ENCODE measurements at regions not wholly inside any gene's neighbourhood (a gene's known extent, or its start where the extent isn't known, plus 50 kb on each side); places are given as distances from the start of the nearest gene placed in this dataset.

GRCh38 chr10:128438417-128439063 is 312.3 kb upstream of the MKI67 start:
- no peak overlapping the region for H3K9ac ChIP-seq (ENCODE audit: low read length)

GRCh38 chr10:128440513-128441160 is 314.4 kb upstream of the MKI67 start:
- no peaks in the 10 kb centered on the region for H3K27me3 ChIP-seq (ENCODE audit: control insufficient read depth, insufficient read depth, low read length)
- H3K36me3 ChIP-seq (ENCODE audit: control insufficient read depth, insufficient read depth, low read length): no peaks in the 10 kb centered on the region
- no peaks in the 10 kb centered on the region for H3K9me3 ChIP-seq (ENCODE audit: control insufficient read depth, insufficient read depth, low read depth, low read length)
- H3K4me1 ChIP-seq (ENCODE audit: control insufficient read depth, insufficient read depth, low read length): peaks cover 13% of the 10 kb centered on the region
- no peak overlapping the region for H3K4me3 ChIP-seq (ENCODE audit: low read depth, low read length)
- no peak overlapping the region for H3K27ac ChIP-seq (ENCODE audit: low read depth, low read length)
- H3K9ac ChIP-seq (ENCODE audit: low read length): no peak overlapping the region

More at GRCh38 chr10:128438417-128439063, 312.3 kb upstream of the MKI67 start:
- no peaks in the 10 kb centered on the region for H3K27me3 ChIP-seq (ENCODE audit: control insufficient read depth, insufficient read depth, low read length)
- H3K4me1 ChIP-seq (ENCODE audit: control insufficient read depth, insufficient read depth, low read length): peaks cover 13% of the 10 kb centered on the region
- no peak overlapping the region for H3K27ac ChIP-seq (ENCODE audit: low read depth, low read length)
- H3K9me3 ChIP-seq (ENCODE audit: control insufficient read depth, insufficient read depth, low read depth, low read length): no peaks in the 10 kb centered on the region
- no peaks in the 10 kb centered on the region for H3K36me3 ChIP-seq (ENCODE audit: control insufficient read depth, insufficient read depth, low read length)
- H3K4me3 ChIP-seq (ENCODE audit: low read depth, low read length): no peak overlapping the region

- Histone ChIP-seq H3K27me3 (ENCODE audit: control insufficient read depth, insufficient read depth, low read length) (no peaks in the 10 kb centered on the region), H3K4me1 (ENCODE audit: control insufficient read depth, insufficient read depth, low read length) (peaks cover 13% of the 10 kb centered on the region), H3K4me3 (ENCODE audit: low read depth, low read length) (no peak overlapping the region), H3K9me3 (ENCODE audit: control insufficient read depth, insufficient read depth, low read depth, low read length) (no peaks in the 10 kb centered on the region), H3K9ac (ENCODE audit: low read length) (no peak overlapping the region), H3K27ac (ENCODE audit: low read depth, low read length) (no peak overlapping the region), H3K36me3 (ENCODE audit: control insufficient read depth, insufficient read depth, low read length) (no peaks in the 10 kb centered on the region)
Measured at GRCh38 chr10:128443925-128444518, 317.8 kb upstream of the MKI67 start.

- H3K36me3 ChIP-seq (ENCODE audit: control insufficient read depth, insufficient read depth, low read length): no peaks in the 10 kb centered on the region
- no peak overlapping the region for H3K9ac ChIP-seq (ENCODE audit: low read length)
- H3K27me3 ChIP-seq (ENCODE audit: control insufficient read depth, insufficient read depth, low read length): no peaks in the 10 kb centered on the region
- H3K4me1 ChIP-seq (ENCODE audit: control insufficient read depth, insufficient read depth, low read length): no peaks in the 10 kb centered on the region
- no peak overlapping the region for H3K4me3 ChIP-seq (ENCODE audit: low read depth, low read length)
- no peak overlapping the region for H3K27ac ChIP-seq (ENCODE audit: low read depth, low read length)
- no peaks in the 10 kb centered on the region for H3K9me3 ChIP-seq (ENCODE audit: control insufficient read depth, insufficient read depth, low read depth, low read length)
Measured at GRCh38 chr10:128448796-128449195, 322.6 kb upstream of the MKI67 start.

GRCh38 chr10:128451879-128452278 is 325.7 kb upstream of the MKI67 start:
- Histone ChIP-seq H3K36me3 (ENCODE audit: control insufficient read depth, insufficient read depth, low read length) (no peaks in the 10 kb centered on the region), H3K4me1 (ENCODE audit: control insufficient read depth, insufficient read depth, low read length) (no peaks in the 10 kb centered on the region), H3K27me3 (ENCODE audit: control insufficient read depth, insufficient read depth, low read length) (no peaks in the 10 kb centered on the region), H3K27ac (ENCODE audit: low read depth, low read length) (no peak overlapping the region), H3K9me3 (ENCODE audit: control insufficient read depth, insufficient read depth, low read depth, low read length) (no peaks in the 10 kb centered on the region), H3K4me3 (ENCODE audit: low read depth, low read length) (no peak overlapping the region), H3K9ac (ENCODE audit: low read length) (no peak overlapping the region)

GRCh38 chr10:128456271-128456670 is 330.0 kb upstream of the MKI67 start:
- H3K4me3 ChIP-seq (ENCODE audit: low read depth, low read length): no peak overlapping the region
- H3K36me3 ChIP-seq (ENCODE audit: control insufficient read depth, insufficient read depth, low read length): no peaks in the 10 kb centered on the region
- H3K9ac ChIP-seq (ENCODE audit: low read length): no peak overlapping the region

GRCh38 chr10:128457136-128457535 is 330.9 kb upstream of the MKI67 start:
- no peaks in the 10 kb centered on the region for H3K36me3 ChIP-seq (ENCODE audit: control insufficient read depth, insufficient read depth, low read length)

More at GRCh38 chr10:128456271-128456670, 330.0 kb upstream of the MKI67 start:
- no peaks in the 10 kb centered on the region for H3K9me3 ChIP-seq (ENCODE audit: control insufficient read depth, insufficient read depth, low read depth, low read length)
- no peaks in the 10 kb centered on the region for H3K27me3 ChIP-seq (ENCODE audit: control insufficient read depth, insufficient read depth, low read length)
- H3K4me1 ChIP-seq (ENCODE audit: control insufficient read depth, insufficient read depth, low read length): no peaks in the 10 kb centered on the region
- no peak overlapping the region for H3K27ac ChIP-seq (ENCODE audit: low read depth, low read length)

GRCh38 chr10:128461991-128462390 is 335.8 kb upstream of the MKI67 start:
- Histone ChIP-seq H3K9me3 (ENCODE audit: control insufficient read depth, insufficient read depth, low read depth, low read length) (peaks cover 3% of the 10 kb centered on the region; the same call in 1 of the 2 replicates), H3K27me3 (ENCODE audit: control insufficient read depth, insufficient read depth, low read length) (no peaks in the 10 kb centered on the region), H3K9ac (ENCODE audit: low read length) (no peak overlapping the region), H3K4me3 (ENCODE audit: low read depth, low read length) (no peak overlapping the region), H3K4me1 (ENCODE audit: control insufficient read depth, insufficient read depth, low read length) (peaks cover 4% of the 10 kb centered on the region; the same call in 1 of the 2 replicates), H3K27ac (ENCODE audit: low read depth, low read length) (no peak overlapping the region), H3K36me3 (ENCODE audit: control insufficient read depth, insufficient read depth, low read length) (no peaks in the 10 kb centered on the region)

More at GRCh38 chr10:128457136-128457535, 330.9 kb upstream of the MKI67 start:
- H3K9ac ChIP-seq (ENCODE audit: low read length): no peak overlapping the region
- no peaks in the 10 kb centered on the region for H3K27me3 ChIP-seq (ENCODE audit: control insufficient read depth, insufficient read depth, low read length)
- peaks cover under 1% of the 10 kb centered on the region; the same call in 1 of the 2 replicates for H3K4me1 ChIP-seq (ENCODE audit: control insufficient read depth, insufficient read depth, low read length)
- no peaks in the 10 kb centered on the region for H3K9me3 ChIP-seq (ENCODE audit: control insufficient read depth, insufficient read depth, low read depth, low read length)
- H3K4me3 ChIP-seq (ENCODE audit: low read depth, low read length): no peak overlapping the region
- no peak overlapping the region for H3K27ac ChIP-seq (ENCODE audit: low read depth, low read length)

- Histone ChIP-seq H3K9ac (ENCODE audit: low read length) (no peak overlapping the region), H3K4me1 (ENCODE audit: control insufficient read depth, insufficient read depth, low read length) (peaks cover 4% of the 10 kb centered on the region; the same call in 1 of the 2 replicates), H3K27me3 (ENCODE audit: control insufficient read depth, insufficient read depth, low read length) (no peaks in the 10 kb centered on the region), H3K36me3 (ENCODE audit: control insufficient read depth, insufficient read depth, low read length) (no peaks in the 10 kb centered on the region), H3K4me3 (ENCODE audit: low read depth, low read length) (no peak overlapping the region), H3K27ac (ENCODE audit: low read depth, low read length) (no peak overlapping the region), H3K9me3 (ENCODE audit: control insufficient read depth, insufficient read depth, low read depth, low read length) (peaks cover 3% of the 10 kb centered on the region; the same call in 1 of the 2 replicates)
Measured at GRCh38 chr10:128462844-128463243, 336.6 kb upstream of the MKI67 start.

- no peaks in the 10 kb centered on the region for H3K36me3 ChIP-seq (ENCODE audit: control insufficient read depth, insufficient read depth, low read length)
Measured at GRCh38 chr10:128463991-128464760, 338.0 kb upstream of the MKI67 start.

More at GRCh38 chr10:128463991-128464760, 338.0 kb upstream of the MKI67 start:
- Histone ChIP-seq H3K9me3 (ENCODE audit: control insufficient read depth, insufficient read depth, low read depth, low read length) (peaks cover 3% of the 10 kb centered on the region; the same call in 1 of the 2 replicates), H3K9ac (ENCODE audit: low read length) (no peak overlapping the region), H3K4me1 (ENCODE audit: control insufficient read depth, insufficient read depth, low read length) (peaks cover 4% of the 10 kb centered on the region; the same call in 1 of the 2 replicates), H3K27ac (ENCODE audit: low read depth, low read length) (no peak overlapping the region), H3K27me3 (ENCODE audit: control insufficient read depth, insufficient read depth, low read length) (no peaks in the 10 kb centered on the region), H3K4me3 (ENCODE audit: low read depth, low read length) (no peak overlapping the region)

All from HUES6 (cell line).